ENCODE measurements at regions not wholly inside any gene's neighbourhood (a gene's known extent, or its start where the extent isn't known, plus 50 kb on each side); places are given as distances from the start of the nearest gene placed in this dataset.
A peak's percentile ranks its signal among the peaks of the same experiment; 100 is the strongest.

DNA sequence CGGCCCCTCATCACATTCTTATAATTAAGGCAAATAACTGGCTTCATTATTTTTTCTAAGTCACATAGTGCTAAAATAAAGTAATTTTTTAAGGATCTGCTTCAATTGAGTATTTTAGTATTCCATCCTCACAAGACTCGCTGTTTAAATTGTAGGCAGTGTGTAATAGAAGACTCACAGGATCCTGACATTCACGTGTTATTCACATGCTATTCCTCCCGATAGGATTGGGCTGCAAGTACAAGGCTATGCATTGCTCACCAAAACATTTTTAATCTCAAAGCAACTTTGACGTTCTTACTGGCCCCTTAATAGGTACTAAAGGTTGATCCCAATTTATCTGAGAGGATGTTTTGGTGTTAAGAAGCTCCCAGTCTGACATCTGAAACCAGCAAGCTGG, 127.6 kb upstream of the L3MBTL4 start:
- TF ChIP-seq, protein P1, sequence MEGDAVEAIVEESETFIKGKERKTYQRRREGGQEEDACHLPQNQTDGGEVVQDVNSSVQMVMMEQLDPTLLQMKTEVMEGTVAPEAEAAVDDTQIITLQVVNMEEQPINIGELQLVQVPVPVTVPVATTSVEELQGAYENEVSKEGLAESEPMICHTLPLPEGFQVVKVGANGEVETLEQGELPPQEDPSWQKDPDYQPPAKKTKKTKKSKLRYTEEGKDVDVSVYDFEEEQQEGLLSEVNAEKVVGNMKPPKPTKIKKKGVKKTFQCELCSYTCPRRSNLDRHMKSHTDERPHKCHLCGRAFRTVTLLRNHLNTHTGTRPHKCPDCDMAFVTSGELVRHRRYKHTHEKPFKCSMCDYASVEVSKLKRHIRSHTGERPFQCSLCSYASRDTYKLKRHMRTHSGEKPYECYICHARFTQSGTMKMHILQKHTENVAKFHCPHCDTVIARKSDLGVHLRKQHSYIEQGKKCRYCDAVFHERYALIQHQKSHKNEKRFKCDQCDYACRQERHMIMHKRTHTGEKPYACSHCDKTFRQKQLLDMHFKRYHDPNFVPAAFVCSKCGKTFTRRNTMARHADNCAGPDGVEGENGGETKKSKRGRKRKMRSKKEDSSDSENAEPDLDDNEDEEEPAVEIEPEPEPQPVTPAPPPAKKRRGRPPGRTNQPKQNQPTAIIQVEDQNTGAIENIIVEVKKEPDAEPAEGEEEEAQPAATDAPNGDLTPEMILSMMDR (IDR thresholded peaks at IDR 0.05; ENCODE audit: control extremely low read depth, extremely low read depth, low read depth, missing control alignments) = no peak
- ChIA-PET POLR2A (no interaction called here), CTCF (interaction anchor here (0.9 to 3.4 kb wide), 4 partner anchors 14 to 345 kb away, joined by 3 to 22 read pairs (median 6); no protein-coding TSS in a partner anchor)
- no peak for DNase-seq (ENCODE audit: extremely low spot score)

DNA sequence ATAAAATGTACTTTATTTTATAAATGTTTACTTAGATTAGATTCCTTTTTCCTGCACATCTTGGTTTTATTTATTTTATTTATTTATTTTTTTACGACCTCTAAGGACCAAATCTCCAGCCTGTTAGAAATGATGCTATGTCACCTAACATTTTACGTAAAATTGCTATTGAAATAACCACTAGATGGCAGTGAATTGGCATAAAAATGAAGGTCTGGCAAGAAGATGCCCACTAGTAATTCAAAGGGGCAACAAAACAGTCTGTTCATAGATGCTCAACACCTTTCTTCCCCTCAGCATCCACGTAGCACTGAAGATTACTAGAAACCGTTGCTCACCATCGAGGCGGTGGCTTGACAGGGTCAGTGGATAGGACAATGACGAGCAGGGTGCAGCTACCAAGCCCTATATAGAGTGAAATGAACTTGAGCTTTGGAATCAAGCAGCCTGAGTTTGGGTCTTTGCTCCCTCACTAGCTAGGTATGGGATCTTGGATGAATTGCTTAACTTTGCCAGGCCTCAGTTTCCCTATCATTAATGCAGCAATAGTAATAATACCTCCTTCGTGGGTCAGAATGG, 128.7 kb upstream of the L3MBTL4 start:
- CTCF ChIA-PET = interaction anchor here (0.6 to 3.4 kb wide), 7 partner anchors 8 to 1024 kb away, joined by 3 to 22 read pairs (median 4); partner anchors contain the start of gene PTPRM

DNA sequence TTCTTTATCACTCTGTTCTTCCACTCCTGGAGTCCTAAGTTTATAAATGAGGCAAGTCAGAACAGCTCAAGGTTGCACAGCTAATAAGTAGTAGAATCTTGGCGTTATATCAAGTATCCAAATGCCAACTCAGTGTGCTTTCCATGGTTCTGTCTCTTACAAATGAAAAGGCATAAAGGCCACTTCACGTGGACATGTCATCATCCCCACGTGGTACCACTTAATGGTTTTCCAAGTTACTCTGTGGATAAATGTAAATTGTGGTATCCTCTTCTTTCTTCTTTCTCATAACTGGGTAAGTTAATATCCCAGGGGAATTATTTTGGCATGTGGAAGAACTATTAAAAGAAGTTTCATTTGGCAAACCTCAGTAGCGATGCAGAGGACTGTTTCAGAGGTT, 131.5 kb upstream of the L3MBTL4 start:
- TF ChIP-seq, protein P1 (IDR thresholded peaks at IDR 0.05; ENCODE audit: control extremely low read depth, extremely low read depth, low read depth, missing control alignments) = no peak
- ChIA-PET POLR2A (no interaction called here), CTCF (interaction anchor here (1.3 kb wide), 1 partner anchor 340 kb away, joined by 3 read pairs; no protein-coding TSS in a partner anchor)
- DNase-seq (ENCODE audit: extremely low spot score) = no peak

More for the DNA sequence above, 128.7 kb upstream of the L3MBTL4 start:
- POLR2A ChIA-PET = no interaction called here
- peak; percentile 17 for DNase-seq (ENCODE audit: extremely low spot score)
- TF ChIP-seq, protein P1 (IDR thresholded peaks at IDR 0.05; ENCODE audit: control extremely low read depth, extremely low read depth, low read depth, missing control alignments) = peak; percentile 51

DNA sequence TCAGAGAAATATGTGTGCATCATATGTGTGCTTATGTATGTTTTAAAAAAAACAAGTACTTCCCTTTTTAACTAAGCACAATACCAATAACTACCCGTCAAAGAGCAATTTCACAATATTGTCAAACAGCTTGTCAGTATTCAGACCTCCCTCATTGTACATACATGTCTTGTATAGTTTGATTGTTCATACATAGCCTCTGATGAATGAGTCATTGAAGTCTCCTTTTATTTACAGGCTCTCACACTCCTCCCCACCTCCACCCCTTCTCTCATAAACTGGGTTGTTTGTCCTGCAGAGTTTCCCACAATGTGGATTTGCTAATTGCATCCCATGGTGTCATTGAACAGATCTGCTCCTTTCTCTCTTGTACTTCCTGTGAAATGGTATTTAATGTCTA, 132.8 kb upstream of the L3MBTL4 start:
- CTCF ChIA-PET = interaction anchor here (0.8 to 1.3 kb wide), 2 partner anchors 338 to 601 kb away, joined by 3 read pairs; no protein-coding TSS in a partner anchor
- DNase-seq (ENCODE audit: extremely low spot score) = no peak

DNA sequence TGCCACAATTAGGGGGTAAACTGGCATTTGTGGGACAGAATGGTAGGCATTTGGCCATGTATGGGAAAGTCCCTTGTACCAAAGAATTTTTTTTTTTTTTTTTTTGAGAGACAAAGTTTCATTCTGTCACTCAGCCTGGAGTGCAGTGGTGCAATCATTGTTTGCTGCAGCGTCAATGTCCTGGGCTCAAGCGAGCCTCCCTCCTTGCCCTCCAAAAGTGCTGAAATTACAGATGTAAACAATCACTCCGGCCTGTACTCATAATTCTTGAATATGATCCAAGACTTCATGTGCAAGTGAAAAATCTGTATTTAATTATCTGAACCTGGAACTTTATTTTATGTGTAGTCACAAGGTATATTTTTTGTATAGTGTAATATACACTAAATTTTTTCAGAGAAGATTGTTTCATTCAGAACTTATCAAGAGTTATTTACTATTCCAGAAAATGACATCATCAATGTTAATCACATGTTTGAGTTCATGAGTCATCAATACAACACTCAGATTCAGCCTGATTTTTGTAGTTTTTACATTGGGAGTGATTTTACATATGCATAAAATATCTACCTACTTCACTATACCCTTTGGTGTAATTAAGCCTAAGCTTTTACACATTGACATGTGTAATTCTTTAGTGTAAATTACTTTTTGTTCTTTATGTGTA, 138.7 kb upstream of the L3MBTL4 start:
- TF ChIP-seq, protein P1 (IDR thresholded peaks at IDR 0.05; ENCODE audit: control extremely low read depth, extremely low read depth, low read depth, missing control alignments) = no peak
- ChIA-PET POLR2A (no interaction called here), CTCF (interaction anchor here (1.4 kb wide), 1 partner anchor 10 kb away, joined by 4 read pairs; no protein-coding TSS in a partner anchor)
- DNase-seq (ENCODE audit: extremely low spot score) = no peak

More for the DNA sequence above, 132.8 kb upstream of the L3MBTL4 start:
- POLR2A ChIA-PET = no interaction called here
- TF ChIP-seq, protein P1 (IDR thresholded peaks at IDR 0.05; ENCODE audit: control extremely low read depth, extremely low read depth, low read depth, missing control alignments) = no peak

DNA sequence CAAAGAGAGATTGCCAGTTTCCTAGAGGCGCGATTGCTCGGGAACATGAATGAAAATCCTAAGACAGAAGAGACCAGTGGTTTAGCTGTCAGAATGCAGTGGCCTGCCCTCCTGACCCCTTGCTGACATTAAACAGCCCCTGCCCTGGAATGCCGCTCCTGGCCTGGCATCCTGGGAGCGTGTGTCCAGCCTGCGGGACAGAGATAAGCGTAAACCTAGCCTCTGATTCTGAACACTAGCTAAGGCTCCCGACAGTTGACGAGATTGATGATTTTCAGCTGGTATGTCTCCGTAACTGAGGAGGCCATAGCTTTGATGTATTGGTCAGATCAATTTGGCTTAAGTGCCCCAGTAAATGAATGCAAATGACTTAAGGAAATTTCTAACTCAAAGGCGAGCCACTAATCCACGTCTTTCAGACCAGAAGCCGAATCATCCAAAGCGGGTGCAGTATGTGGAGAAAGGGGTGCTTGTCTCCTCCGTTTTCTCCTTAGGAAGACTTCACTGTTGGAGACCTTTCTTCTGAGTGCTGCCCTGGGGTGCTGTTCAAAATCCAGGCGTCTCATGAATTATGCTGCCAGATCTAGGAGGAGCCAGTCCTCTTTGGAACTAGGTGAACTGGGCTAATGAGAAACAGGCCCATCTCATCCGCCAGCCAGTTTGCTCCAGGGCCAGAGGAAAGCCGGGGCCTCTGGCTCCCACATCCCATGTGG, 142.5 kb upstream of the L3MBTL4 start:
- TF ChIP-seq, protein P1 (IDR thresholded peaks at IDR 0.05; ENCODE audit: control extremely low read depth, extremely low read depth, low read depth, missing control alignments) = no peak
- ChIA-PET CTCF (interaction anchor here (1.8 kb wide), 1 partner anchor 14 kb away, joined by 8 read pairs; no protein-coding TSS in a partner anchor), POLR2A (no interaction called here)
- DNase-seq (ENCODE audit: extremely low spot score) = no peak
